Hepatocyte (in vitro differentiated cells): ENCODE measurements at regions not wholly inside any gene's neighbourhood (a gene's known extent, or its start where the extent isn't known, plus 50 kb on each side); places are given as distances from the start of the nearest gene placed in this dataset.

Source experiments
- DNase-seq: peaks from one replicate; pipeline ENCODE4 v3.0.0-alpha.2; 2016; ENCODE audit warnings: low spot score
- H2AFZ ChIP-seq: fragments of 200-600 bp; sonication (generic); 2 replicates; pipeline ENCODE4 v1.6.0; 2016; ENCODE audit warnings: antibody characterized with exemption, mild to moderate bottlenecking
- H3K27ac ChIP-seq: fragments of 200-600 bp; sonication (generic); 2 replicates; pipeline ENCODE4 v1.5.1; 2016; ENCODE audit warnings: mild to moderate bottlenecking
- H3K27me3 ChIP-seq: fragments of 200-600 bp; sonication (generic); 2 replicates; pipeline ENCODE4 v1.6.1; 2016
- H3K36me3 ChIP-seq: fragments of 200-600 bp; sonication (generic); replicated peaks from 2 replicates; pipeline ENCODE4 v1.5.1; 2016; ENCODE audit warnings: low read depth; ENCODE audit not compliant: insufficient read depth
- H3K4me1 ChIP-seq: fragments of 200-600 bp; sonication (generic); 2 replicates; pipeline ENCODE4 v1.5.1; 2016; ENCODE audit warnings: mild to moderate bottlenecking, moderate library complexity; ENCODE audit not compliant: insufficient read depth
- H3K4me2 ChIP-seq: fragments of 200-600 bp; sonication (generic); 2 replicates; pipeline ENCODE4 v1.6.0; 2016
- H3K4me3 ChIP-seq: fragments of 200-600 bp; sonication (generic); 2 replicates; pipeline ENCODE4 v1.5.1; 2016; ENCODE audit warnings: mild to moderate bottlenecking
- H3K79me2 ChIP-seq: fragments of 200-600 bp; sonication (generic); 2 replicates; pipeline ENCODE4 v1.6.0; 2017; ENCODE audit warnings: mild to moderate bottlenecking
- H3K9me2 ChIP-seq: fragments of 200-600 bp; sonication (generic); replicated peaks from 2 replicates; pipeline ENCODE4 v1.6.0; 2017; ENCODE audit warnings: mild to moderate bottlenecking; ENCODE audit not compliant: insufficient read depth
- H3K9me3 ChIP-seq: fragments of 200-600 bp; sonication (generic); 2 replicates; pipeline ENCODE4 v1.5.1; 2016; ENCODE audit warnings: low read depth, mild to moderate bottlenecking
- H4K20me1 ChIP-seq: fragments of 200-600 bp; sonication (generic); 2 replicates; pipeline ENCODE4 v1.6.0; 2016; ENCODE audit warnings: mild to moderate bottlenecking; ENCODE audit not compliant: insufficient read depth, poor library complexity, severe bottlenecking
- EZH2 ChIP-seq: fragments of 200-600 bp; sonication (generic); IDR thresholded peaks from 2 replicates; pipeline ENCODE4 v1.6.1; 2016; ENCODE audit warnings: antibody characterized with exemption, mild to moderate bottlenecking, borderline replicate concordance
- EZH2phosphoT487 ChIP-seq: fragments of 200-600 bp; sonication (generic); IDR thresholded peaks from one replicate; pipeline ENCODE4 v1.6.1; 2018; ENCODE audit warnings: antibody characterized with exemption, mild to moderate bottlenecking, low read depth, moderate library complexity; ENCODE audit not compliant: unreplicated experiment, severe bottlenecking
- WGBS: methylation state at CpG from one replicate; pipeline ENCODE4 v1.1.6; 2016; ENCODE audit warnings: low lambda C conversion rate; ENCODE audit errors: missing lambda C conversion rate; 5-methylcytosine and 5-hydroxymethylcytosine counted together
- TF ChIP-seq, protein P1 (sequence below): fragments of 200-600 bp; sonication (generic); IDR thresholded peaks from 2 replicates; pipeline ENCODE4 v1.5.1; 2016; ENCODE audit warnings: antibody characterized with exemption, mild to moderate bottlenecking; ENCODE audit not compliant: poor library complexity

DNA sequence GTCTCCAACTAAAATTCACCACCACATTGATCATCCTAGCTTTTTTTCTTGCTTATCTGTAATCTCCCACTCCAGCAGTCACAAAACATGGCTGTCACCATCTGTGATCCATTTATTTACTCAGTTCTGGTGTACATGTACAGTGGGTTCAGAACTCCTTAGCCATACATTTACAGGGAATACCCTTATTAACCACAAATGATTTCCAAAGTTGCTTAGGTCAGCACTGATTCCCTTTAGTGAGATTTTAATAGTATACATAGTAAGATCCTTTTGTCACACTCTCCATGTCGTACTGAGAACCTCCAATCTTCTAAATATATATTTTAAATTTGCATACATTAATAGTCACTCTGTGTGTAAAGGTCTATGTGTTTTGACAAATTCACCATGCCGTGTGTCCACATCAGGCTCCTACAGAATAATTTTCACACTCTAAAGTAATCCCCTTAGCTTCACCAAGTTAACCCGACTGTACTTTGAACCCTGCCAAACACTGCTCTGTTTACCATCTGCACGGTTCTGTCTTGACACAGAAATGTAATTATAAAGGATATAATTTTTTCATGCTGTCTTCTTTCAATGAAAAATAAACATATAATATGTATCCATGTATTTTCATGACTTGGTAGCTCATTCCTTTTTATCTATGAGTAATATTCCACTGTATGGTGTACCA lies 473.6 kb upstream of the ZP4 start:
- Histone ChIP-seq H3K4me3 (no peak overlapping the region), H2AFZ (no peak overlapping the region), H3K36me3 (no peaks in the 10 kb centered on the region), H3K27me3 (no peaks in the 10 kb centered on the region), H3K79me2 (no peaks in the 10 kb centered on the region), H3K27ac (no peak overlapping the region), H3K4me2 (no peak overlapping the region), H3K9me2 (no peaks in the 10 kb centered on the region), H3K4me1 (no peaks in the 10 kb centered on the region), H3K9me3 (no peaks in the 10 kb centered on the region), H4K20me1 (no peaks in the 10 kb centered on the region)
- no peak for DNase-seq
- TF ChIP-seq EZH2phosphoT487 (no peak), EZH2 (no peak)
- TF ChIP-seq, protein P1, sequence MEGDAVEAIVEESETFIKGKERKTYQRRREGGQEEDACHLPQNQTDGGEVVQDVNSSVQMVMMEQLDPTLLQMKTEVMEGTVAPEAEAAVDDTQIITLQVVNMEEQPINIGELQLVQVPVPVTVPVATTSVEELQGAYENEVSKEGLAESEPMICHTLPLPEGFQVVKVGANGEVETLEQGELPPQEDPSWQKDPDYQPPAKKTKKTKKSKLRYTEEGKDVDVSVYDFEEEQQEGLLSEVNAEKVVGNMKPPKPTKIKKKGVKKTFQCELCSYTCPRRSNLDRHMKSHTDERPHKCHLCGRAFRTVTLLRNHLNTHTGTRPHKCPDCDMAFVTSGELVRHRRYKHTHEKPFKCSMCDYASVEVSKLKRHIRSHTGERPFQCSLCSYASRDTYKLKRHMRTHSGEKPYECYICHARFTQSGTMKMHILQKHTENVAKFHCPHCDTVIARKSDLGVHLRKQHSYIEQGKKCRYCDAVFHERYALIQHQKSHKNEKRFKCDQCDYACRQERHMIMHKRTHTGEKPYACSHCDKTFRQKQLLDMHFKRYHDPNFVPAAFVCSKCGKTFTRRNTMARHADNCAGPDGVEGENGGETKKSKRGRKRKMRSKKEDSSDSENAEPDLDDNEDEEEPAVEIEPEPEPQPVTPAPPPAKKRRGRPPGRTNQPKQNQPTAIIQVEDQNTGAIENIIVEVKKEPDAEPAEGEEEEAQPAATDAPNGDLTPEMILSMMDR: no peak
- 76% methylated on average over 4 of the region's 4 CpGs for WGBS

DNA sequence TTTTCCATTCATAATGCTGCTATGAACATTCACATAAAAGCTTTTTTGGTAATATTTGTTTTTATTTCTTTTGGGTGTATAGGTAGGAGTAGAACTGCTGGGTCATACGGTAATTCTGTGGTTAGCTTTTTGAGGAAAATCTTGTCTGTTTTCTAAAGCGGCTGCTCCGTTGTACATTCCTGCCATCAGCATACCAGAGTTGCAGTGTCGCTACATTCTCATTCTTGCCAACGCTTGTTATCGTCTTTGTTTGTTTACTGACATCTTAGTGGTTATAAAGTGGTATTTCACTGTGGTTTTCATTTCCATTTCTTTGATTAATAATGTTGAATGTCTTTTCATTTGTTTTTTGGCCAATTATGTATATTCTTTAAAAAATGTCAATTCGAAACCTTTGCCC lies 469.8 kb upstream of the ZP4 start:
- no peaks in the 10 kb centered on the region for H4K20me1 ChIP-seq
- DNase-seq: no peak
- H2AFZ ChIP-seq: no peak overlapping the region
- H3K36me3 ChIP-seq: no peaks in the 10 kb centered on the region
- H3K79me2 ChIP-seq: no peaks in the 10 kb centered on the region
- no peak overlapping the region for H3K4me2 ChIP-seq
- 71% methylated on average over 7 of the region's 7 CpGs for WGBS
- no peaks in the 10 kb centered on the region for H3K4me1 ChIP-seq
- H3K9me2 ChIP-seq: no peaks in the 10 kb centered on the region
- TF ChIP-seq EZH2phosphoT487 (no peak), EZH2 (no peak)
- TF ChIP-seq, protein P1: no peak
- no peak overlapping the region for H3K4me3 ChIP-seq
- no peaks in the 10 kb centered on the region for H3K27me3 ChIP-seq
- H3K27ac ChIP-seq: no peak overlapping the region
- no peaks in the 10 kb centered on the region for H3K9me3 ChIP-seq

DNA sequence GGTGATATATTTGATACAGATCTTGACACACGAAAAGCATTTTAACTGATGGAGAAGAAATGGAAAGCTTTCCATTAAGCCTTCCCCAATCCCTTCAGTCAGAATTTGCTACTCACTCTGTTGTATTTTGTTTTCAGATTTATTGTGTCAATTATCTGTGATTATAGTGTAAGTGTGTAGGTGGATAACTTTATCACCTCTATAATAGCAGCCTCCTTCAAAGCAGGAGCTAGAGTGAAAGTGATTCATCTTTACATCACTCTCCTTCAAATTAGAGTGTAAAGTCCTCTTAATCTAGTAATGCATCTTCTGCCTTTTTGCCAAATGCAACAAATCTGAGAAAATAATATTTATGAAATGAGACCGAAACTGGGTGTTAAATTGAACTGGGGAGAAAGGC lies 459.7 kb upstream of the ZP4 start:
- WGBS: 85% methylated on average over 2 of the region's 2 CpGs
- TF ChIP-seq EZH2: no peak
- TF ChIP-seq, protein P1: no peak
- TF ChIP-seq EZH2phosphoT487: no peak

DNA sequence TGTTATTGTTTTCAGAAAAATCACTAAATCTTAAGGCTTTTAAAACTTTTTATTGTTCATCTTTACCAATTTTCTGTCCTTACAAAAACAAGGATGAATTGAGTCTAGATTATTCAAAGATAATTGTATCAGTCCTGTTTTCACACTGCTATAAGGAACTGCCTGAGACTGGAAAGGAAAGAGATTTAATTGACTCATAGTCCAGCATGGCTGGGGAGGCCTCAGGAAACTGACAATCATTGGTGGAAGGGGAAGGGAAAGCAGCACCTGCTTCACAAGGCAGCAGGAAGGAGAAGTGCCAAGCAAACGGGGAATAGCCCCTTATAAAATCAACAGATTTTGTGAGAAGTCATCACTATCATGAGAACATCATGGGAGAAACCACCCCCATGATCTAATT lies 455.6 kb upstream of the ZP4 start:
- TF ChIP-seq, protein P1: no peak
- no peaks in the 10 kb centered on the region for H3K9me3 ChIP-seq
- no peak overlapping the region for H3K4me3 ChIP-seq
- no peaks in the 10 kb centered on the region for H4K20me1 ChIP-seq
- H3K79me2 ChIP-seq: no peaks in the 10 kb centered on the region
- H3K4me2 ChIP-seq: no peak overlapping the region
- no peak overlapping the region for H3K27ac ChIP-seq
- H2AFZ ChIP-seq: no peak overlapping the region
- H3K9me2 ChIP-seq: no peaks in the 10 kb centered on the region
- no peaks in the 10 kb centered on the region for H3K4me1 ChIP-seq
- H3K27me3 ChIP-seq: no peaks in the 10 kb centered on the region
- H3K36me3 ChIP-seq: no peaks in the 10 kb centered on the region
- DNase-seq: no peak
- WGBS: 63% methylated on average over 1 of the region's 1 CpG

More for the DNA sequence above, 459.7 kb upstream of the ZP4 start:
- no peak overlapping the region for H3K4me3 ChIP-seq
- H3K4me1 ChIP-seq: no peaks in the 10 kb centered on the region
- no peaks in the 10 kb centered on the region for H3K36me3 ChIP-seq
- H3K9me2 ChIP-seq: no peaks in the 10 kb centered on the region
- H2AFZ ChIP-seq: no peak overlapping the region
- H3K9me3 ChIP-seq: no peaks in the 10 kb centered on the region
- no peak overlapping the region for H3K4me2 ChIP-seq
- no peaks in the 10 kb centered on the region for H3K79me2 ChIP-seq
- H3K27me3 ChIP-seq: no peaks in the 10 kb centered on the region
- no peaks in the 10 kb centered on the region for H4K20me1 ChIP-seq
- no peak overlapping the region for H3K27ac ChIP-seq
- DNase-seq: no peak
